Hematopoietic multipotent progenitor cell treated with erythropoietin and hydrocortisone succinate and interleukin-3 and kit ligand, for 17 days (in vitro differentiated cells): ENCODE measurements at regions not wholly inside any gene's neighbourhood (a gene's known extent, or its start where the extent isn't known, plus 50 kb on each side); places are given as distances from the start of the nearest gene placed in this dataset.
"Not testable (repeated sequence)": the region's sequence is repeated elsewhere in the genome, so short reads cannot be mapped to it uniquely, and the experiment has no call there.

Experiments used
- DNase-seq: peaks from one replicate; pipeline ENCODE4 v3.0.0-alpha.2; 2015; ENCODE audit warnings: low spot score

GRCh38 chr5:38607396-38607795 lies 51.0 kb upstream of the LIFR start:
- no peak for DNase-seq

- DNase-seq: no peak
These were observed 51.6 kb upstream of the LIFR start for GRCh38 chr5:38607930-38608564.

GRCh38 chr5:38608874-38609273 lies 52.4 kb upstream of the LIFR start:
- DNase-seq: no peak

GRCh38 chr5:38612851-38613250 lies 56.4 kb upstream of the LIFR start:
- no peak for DNase-seq

- DNase-seq: no peak
These were observed 57.0 kb upstream of the LIFR start for GRCh38 chr5:38613490-38613889.

- DNase-seq: no peak
These were observed 57.8 kb upstream of the LIFR start for GRCh38 chr5:38613992-38614836.

GRCh38 chr5:38615042-38615441 lies 58.6 kb upstream of the LIFR start:
- DNase-seq: no peak

- DNase-seq: no peak
These were observed 59.6 kb upstream of the LIFR start for GRCh38 chr5:38615981-38616451.

- DNase-seq: no peak
These were observed 61.7 kb upstream of the LIFR start for GRCh38 chr5:38618154-38618553.

GRCh38 chr5:38621331-38621730 lies 64.9 kb upstream of the LIFR start:
- no peak for DNase-seq

- no peak for DNase-seq
These were observed 65.5 kb upstream of the LIFR start for GRCh38 chr5:38621840-38622437.

- no peak for DNase-seq
These were observed 66.3 kb upstream of the LIFR start for GRCh38 chr5:38622723-38623129.

GRCh38 chr5:38624541-38624940 lies 68.1 kb upstream of the LIFR start:
- not testable (repeated sequence) for DNase-seq

- DNase-seq: not testable (repeated sequence)
These were observed 74.9 kb upstream of the LIFR start for GRCh38 chr5:38631376-38631775.

GRCh38 chr5:38634568-38635369 lies 78.3 kb upstream of the LIFR start:
- DNase-seq: no peak

GRCh38 chr5:38636626-38637025 lies 80.2 kb upstream of the LIFR start:
- DNase-seq: no peak

GRCh38 chr5:38638656-38639055 lies 82.2 kb upstream of the LIFR start:
- DNase-seq: no peak

- no peak for DNase-seq
These were observed 83.2 kb upstream of the LIFR start for GRCh38 chr5:38639377-38640358.

GRCh38 chr5:38641003-38641402 lies 84.6 kb upstream of the LIFR start:
- no peak for DNase-seq

GRCh38 chr5:38642189-38642911 lies 85.9 kb upstream of the LIFR start:
- DNase-seq: no peak
